Heart left ventricle (tissue), 16 donors: ENCODE measurements at regions not wholly inside any gene's neighbourhood (a gene's known extent, or its start where the extent isn't known, plus 50 kb on each side); places are given as distances from the start of the nearest gene placed in this dataset.

ENCODE experiments used
- ATAC-seq, 4 donors: fragments of 200-7000 bp; cut with Tn5 transposase; one replicate each; pipeline ENCODE4 v1.9.1; 2020 to 2022; ENCODE audit warnings: moderate library complexity in 4 of 4, mild to moderate bottlenecking in 3 of 4, moderate number of reproducible peaks in 1 of 4
- DNase-seq, 5 donors: peaks; one replicate each; pipeline ENCODE4 v3.0.0-alpha.2; 2020
- H3K27ac ChIP-seq, 12 donors: fragments of 200-600 bp; sonication (generic) in 4 of 12; one replicate each; pipeline versions ENCODE4 v1.5.0 to v1.8.0; 2016 to 2022; ENCODE audit warnings: mild to moderate bottlenecking in 2 of 12
- H3K27me3 ChIP-seq, 9 donors: fragments of 200-600 bp; sonication (generic) in 2 of 9; one replicate each; pipeline versions ENCODE4 v1.5.1 to v1.8.0; 2016 to 2022; ENCODE audit warnings: mild to moderate bottlenecking in 3 of 9
- H3K36me3 ChIP-seq, 9 donors: fragments of 200-600 bp; sonication (generic) in 2 of 9; one replicate each; pipeline versions ENCODE4 v1.5.0 to v1.8.0; 2018 to 2022; ENCODE audit warnings: mild to moderate bottlenecking in 2 of 9
- H3K4me1 ChIP-seq, 12 donors: fragments of 200-600 bp; sonication (generic) in 4 of 12; one replicate each; pipeline versions ENCODE4 v1.5.0 to v1.8.0; 2016 to 2022; ENCODE audit warnings: mild to moderate bottlenecking in 3 of 12
- H3K4me3 ChIP-seq, 12 donors: fragments of 200-600 bp; sonication (generic) in 4 of 12; one replicate each; pipeline versions ENCODE4 v1.5.0 to v1.8.0; 2017 to 2022; ENCODE audit warnings: mild to moderate bottlenecking in 9 of 12, moderate library complexity in 4 of 12
- H3K9me3 ChIP-seq, 12 donors: fragments of 200-600 bp; sonication (generic) in 4 of 12; one replicate each; pipeline versions ENCODE4 v1.5.0 to v1.8.0; 2016 to 2022; ENCODE audit warnings: mild to moderate bottlenecking in 1 of 12
- CTCF ChIP-seq, 12 donors: fragments of 200-600 bp; sonication (generic) in 4 of 12; IDR thresholded peaks; one replicate each; pipeline versions ENCODE4 v1.5.0 to v1.8.0; 2018 to 2022; ENCODE audit warnings: antibody characterized with exemption in 12 of 12, mild to moderate bottlenecking in 5 of 12
- POLR2A ChIP-seq, 2 donors: fragments of 450-650 bp; IDR thresholded peaks; one replicate each; pipeline ENCODE4 v1.6.1; 2017; ENCODE audit warnings: antibody characterized with exemption in 2 of 2, mild to moderate bottlenecking in 2 of 2, moderate library complexity in 2 of 2
- WGBS, 4 donors: extraction: QIAGEN DNeasy Blood & Tissue Kit in 2 of 4; methylation state at CpG; one replicate each; pipeline versions ENCODE4 v1.1.5 to v1.1.7; 2013 to 2018; 5-methylcytosine and 5-hydroxymethylcytosine counted together
- intact Hi-C, 10 donors: fragments of 100-400 bp; cut with DNase I; formaldehyde crosslinking; loops; one replicate each; pipeline versions ENCODE4 v1.11.1 to v1.14.2; 2022
- donor health status: ischemic (EF 13 %, LVEDD 7.1; RV severe dilation, severe dysfunction).
- donor health status: healthy with polysubstance abuse.
- donor health status: DM: no; HTN: yes; CAD: no.
- donor health status: DM: no; HTN: no; CAD: no.
- donor health status: ischemic (EF 25% LVEDD 6.9; RV normal size, moderate dysfunction).
- donor health status: ischemic (EF 25% LVEDD 5.7; RV mildly dilated, moderate dysfunction).
- donor health status: healthy.
- donor health status: DM: yes; HTN: yes; CAD: no.
- donor health status: ischemic (EF 35%, LVEDD 5.7; RV mildly dilated, moderate dysfunction).
- donor health status: nonischemic (EF 11% LVEDD 7.7; RV severe dilation, severe dysfunction).
- donor health status: DM: yes; HTN: yes; CAD: no.
- donor health status: PGD.
- donor health status: ischemic (EF 29% LVEDD 5.4; RV normal size, mild dysfunction).
- donor health status: nonischemic (EF 23%, LVEDD 6.1; RV moderate dilation, normal function).

GRCh38 chr11:107092667-107093066 lies 74.4 kb upstream of the GUCY1A2 start:
- Histone ChIP-seq H3K27me3 (no peaks in the 10 kb centered on the region), H3K9me3 (peaks cover 0 to 38% (median 0%) of the 10 kb centered on the region in 12 donors), H3K4me3 (no peak overlapping the region), H3K36me3 (no peaks in the 10 kb centered on the region), H3K4me1 (no peaks in the 10 kb centered on the region), H3K27ac (no peak overlapping the region)
- intact Hi-C loops = no loop called here
- ATAC-seq (no peak), DNase-seq (no peak)
- 80 to 91% (median 83%) methylated on average over 3 of the region's 3 CpGs for WGBS, 4 donors
- no peak for TF ChIP-seq POLR2A (IDR thresholded peaks at IDR 0.05)
- TF ChIP-seq CTCF (IDR thresholded peaks at IDR 0.05) = no peak

GRCh38 chr11:107078375-107078774 lies 60.1 kb upstream of the GUCY1A2 start:
- ATAC-seq = no peak
- no peak for TF ChIP-seq CTCF (IDR thresholded peaks at IDR 0.05)
- H3K36me3 ChIP-seq = no peaks in the 10 kb centered on the region
- no peaks in the 10 kb centered on the region for H3K4me1 ChIP-seq
- H3K27ac ChIP-seq = no peak overlapping the region
- WGBS, 4 donors = 55 to 78% (median 62%) methylated on average over 2 of the region's 2 CpGs
- H3K4me3 ChIP-seq = no peak overlapping the region
- DNase-seq = no peak
- no peaks in the 10 kb centered on the region for H3K27me3 ChIP-seq
- H3K9me3 ChIP-seq = peaks cover 0 to 8% (median 0%) of the 10 kb centered on the region in 12 donors
- intact Hi-C loops = no loop called here

- DNase-seq (no peak), ATAC-seq (no peak)
- Histone ChIP-seq H3K4me3 (no peak overlapping the region), H3K27me3 (no peaks in the 10 kb centered on the region), H3K36me3 (no peaks in the 10 kb centered on the region), H3K27ac (no peak overlapping the region), H3K4me1 (no peaks in the 10 kb centered on the region), H3K9me3 (peaks cover 0 to 2% (median 0%) of the 10 kb centered on the region in 12 donors)
- intact Hi-C loops = no loop called here
- no peak for TF ChIP-seq POLR2A (IDR thresholded peaks at IDR 0.05)
- no peak for TF ChIP-seq CTCF (IDR thresholded peaks at IDR 0.05)
- 34 to 49% (median 42%) methylated on average over 2 of the region's 2 CpGs for WGBS, 4 donors
These were observed 58.6 kb upstream of the GUCY1A2 start for GRCh38 chr11:107076832-107077231.

GRCh38 chr11:107071129-107071528 lies 52.9 kb upstream of the GUCY1A2 start:
- ATAC-seq = no peak
- intact Hi-C loops = no loop called here
- H3K27ac ChIP-seq = no peak overlapping the region

More at GRCh38 chr11:107071129-107071528, 52.9 kb upstream of the GUCY1A2 start:
- DNase-seq = no peak
- no peaks in the 10 kb centered on the region for H3K4me1 ChIP-seq
- no peaks in the 10 kb centered on the region for H3K36me3 ChIP-seq
- TF ChIP-seq CTCF (IDR thresholded peaks at IDR 0.05) (no peak), POLR2A (IDR thresholded peaks at IDR 0.05) (no peak)
- H3K9me3 ChIP-seq = no peaks in the 10 kb centered on the region
- no peaks in the 10 kb centered on the region for H3K27me3 ChIP-seq
- no peak overlapping the region for H3K4me3 ChIP-seq
